ENCODE measurements at regions not wholly inside any gene's neighbourhood (a gene's known extent, or its start where the extent isn't known, plus 50 kb on each side); places are given as distances from the start of the nearest gene placed in this dataset.

DNA sequence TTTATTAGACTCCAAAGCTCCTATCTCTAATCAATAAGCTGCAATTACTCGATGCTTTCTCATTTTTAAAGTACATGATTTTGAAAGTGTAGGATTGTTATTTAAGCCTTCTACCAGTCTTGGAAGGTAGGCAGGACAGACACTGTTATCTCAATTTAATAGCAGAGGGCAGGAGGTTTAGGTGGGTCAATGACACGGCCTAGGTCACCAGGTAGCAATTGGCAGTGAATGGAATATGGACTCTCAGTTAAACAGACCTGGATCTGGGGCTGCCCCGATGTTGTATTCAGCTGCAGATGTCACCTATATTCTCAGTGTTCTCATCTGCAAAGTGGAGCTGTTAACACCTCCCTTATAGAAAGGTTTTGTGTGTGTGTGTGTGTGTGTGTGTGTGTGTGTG, 124.4 kb upstream of the ANKFN1 start:
- H3K4me3 ChIP-seq (ENCODE audit: low read depth, low read length), result no peak overlapping the region
- in situ Hi-C loops (cut with HindIII; ENCODE audit: low sequenced_read_pairs), result no loop called here
- TF ChIP-seq, protein P1, sequence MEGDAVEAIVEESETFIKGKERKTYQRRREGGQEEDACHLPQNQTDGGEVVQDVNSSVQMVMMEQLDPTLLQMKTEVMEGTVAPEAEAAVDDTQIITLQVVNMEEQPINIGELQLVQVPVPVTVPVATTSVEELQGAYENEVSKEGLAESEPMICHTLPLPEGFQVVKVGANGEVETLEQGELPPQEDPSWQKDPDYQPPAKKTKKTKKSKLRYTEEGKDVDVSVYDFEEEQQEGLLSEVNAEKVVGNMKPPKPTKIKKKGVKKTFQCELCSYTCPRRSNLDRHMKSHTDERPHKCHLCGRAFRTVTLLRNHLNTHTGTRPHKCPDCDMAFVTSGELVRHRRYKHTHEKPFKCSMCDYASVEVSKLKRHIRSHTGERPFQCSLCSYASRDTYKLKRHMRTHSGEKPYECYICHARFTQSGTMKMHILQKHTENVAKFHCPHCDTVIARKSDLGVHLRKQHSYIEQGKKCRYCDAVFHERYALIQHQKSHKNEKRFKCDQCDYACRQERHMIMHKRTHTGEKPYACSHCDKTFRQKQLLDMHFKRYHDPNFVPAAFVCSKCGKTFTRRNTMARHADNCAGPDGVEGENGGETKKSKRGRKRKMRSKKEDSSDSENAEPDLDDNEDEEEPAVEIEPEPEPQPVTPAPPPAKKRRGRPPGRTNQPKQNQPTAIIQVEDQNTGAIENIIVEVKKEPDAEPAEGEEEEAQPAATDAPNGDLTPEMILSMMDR (IDR thresholded peaks at IDR 0.05; ENCODE audit: low read depth, low read length, missing control alignments), result no peak
- DNase-seq (ENCODE audit: low read depth), result no peak

GRCh38 chr17:56030009-56030624, 123.2 kb upstream of the ANKFN1 start:
- in situ Hi-C loops (cut with HindIII; ENCODE audit: low sequenced_read_pairs), result no loop called here
- TF ChIP-seq, protein P1 (IDR thresholded peaks at IDR 0.05; ENCODE audit: low read depth, low read length, missing control alignments), result no peak
- DNase-seq (ENCODE audit: low read depth), result no peak

DNA sequence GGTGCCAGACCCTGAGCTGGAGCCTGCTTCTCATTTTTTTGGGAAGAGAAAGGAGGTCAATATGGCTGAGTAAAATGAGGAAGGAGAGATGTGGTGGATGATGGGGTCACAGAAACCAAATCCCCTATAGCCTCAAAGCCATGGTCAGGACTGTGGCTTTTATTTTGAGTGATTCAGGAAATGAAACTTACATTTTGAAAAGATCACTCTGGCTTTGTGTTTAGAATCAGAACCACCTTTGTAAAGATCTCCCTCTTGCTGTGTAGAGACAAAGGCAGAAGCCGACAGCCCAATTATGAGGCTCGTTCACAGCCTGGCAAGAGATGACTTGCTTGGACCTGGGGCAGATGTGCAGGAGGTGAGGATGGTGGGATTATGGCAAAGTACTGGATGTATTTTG, 121.6 kb upstream of the ANKFN1 start:
- no peak for DNase-seq (ENCODE audit: low read depth)
- H3K4me3 ChIP-seq (ENCODE audit: low read depth, low read length), result no peak overlapping the region
- TF ChIP-seq, protein P1 (IDR thresholded peaks at IDR 0.05; ENCODE audit: low read depth, low read length, missing control alignments), result no peak
- in situ Hi-C loops (cut with HindIII; ENCODE audit: low sequenced_read_pairs), result no loop called here

More at GRCh38 chr17:56030009-56030624, 123.2 kb upstream of the ANKFN1 start:
- H3K4me3 ChIP-seq (ENCODE audit: low read depth, low read length), result no peak overlapping the region

GRCh38 chr17:56034197-56034635, 119.1 kb upstream of the ANKFN1 start:
- TF ChIP-seq, protein P1 (IDR thresholded peaks at IDR 0.05; ENCODE audit: low read depth, low read length, missing control alignments), result no peak
- in situ Hi-C loops (cut with HindIII; ENCODE audit: low sequenced_read_pairs), result no loop called here
- DNase-seq (ENCODE audit: low read depth), result no peak
- no peak overlapping the region for H3K4me3 ChIP-seq (ENCODE audit: low read depth, low read length)

GRCh38 chr17:56038131-56038530, 115.1 kb upstream of the ANKFN1 start:
- TF ChIP-seq, protein P1 (IDR thresholded peaks at IDR 0.05; ENCODE audit: low read depth, low read length, missing control alignments), result no peak
- no peak overlapping the region for H3K4me3 ChIP-seq (ENCODE audit: low read depth, low read length)
- DNase-seq (ENCODE audit: low read depth), result no peak
- in situ Hi-C loops (cut with HindIII; ENCODE audit: low sequenced_read_pairs), result no loop called here

DNA sequence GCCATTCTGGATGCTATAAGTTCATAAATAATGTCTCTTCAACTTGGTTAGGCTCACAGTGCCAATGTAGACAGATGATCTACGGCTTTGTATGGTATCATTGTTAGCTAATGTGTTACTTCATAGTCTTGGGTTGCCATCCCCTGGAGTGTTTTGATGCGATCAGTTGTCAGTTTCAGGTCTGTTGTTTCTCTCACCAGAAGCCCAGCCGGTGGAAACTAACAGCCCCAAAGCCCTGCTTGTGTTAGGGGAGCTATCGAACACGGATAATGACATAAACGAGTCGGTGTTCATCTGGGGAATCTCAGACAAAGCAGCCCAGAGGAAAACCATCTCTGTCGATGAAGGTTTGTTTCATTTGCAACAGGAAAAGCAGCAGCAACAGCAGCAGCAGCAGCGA, 107.4 kb upstream of the ANKFN1 start:
- in situ Hi-C loops (cut with HindIII; ENCODE audit: low sequenced_read_pairs), result no loop called here
- TF ChIP-seq, protein P1 (IDR thresholded peaks at IDR 0.05; ENCODE audit: low read depth, low read length, missing control alignments), result no peak
- DNase-seq (ENCODE audit: low read depth), result no peak
- no peak overlapping the region for H3K4me3 ChIP-seq (ENCODE audit: low read depth, low read length)
